ENCODE measurements at regions not wholly inside any gene's neighbourhood (a gene's known extent, or its start where the extent isn't known, plus 50 kb on each side); places are given as distances from the start of the nearest gene placed in this dataset.

DNA sequence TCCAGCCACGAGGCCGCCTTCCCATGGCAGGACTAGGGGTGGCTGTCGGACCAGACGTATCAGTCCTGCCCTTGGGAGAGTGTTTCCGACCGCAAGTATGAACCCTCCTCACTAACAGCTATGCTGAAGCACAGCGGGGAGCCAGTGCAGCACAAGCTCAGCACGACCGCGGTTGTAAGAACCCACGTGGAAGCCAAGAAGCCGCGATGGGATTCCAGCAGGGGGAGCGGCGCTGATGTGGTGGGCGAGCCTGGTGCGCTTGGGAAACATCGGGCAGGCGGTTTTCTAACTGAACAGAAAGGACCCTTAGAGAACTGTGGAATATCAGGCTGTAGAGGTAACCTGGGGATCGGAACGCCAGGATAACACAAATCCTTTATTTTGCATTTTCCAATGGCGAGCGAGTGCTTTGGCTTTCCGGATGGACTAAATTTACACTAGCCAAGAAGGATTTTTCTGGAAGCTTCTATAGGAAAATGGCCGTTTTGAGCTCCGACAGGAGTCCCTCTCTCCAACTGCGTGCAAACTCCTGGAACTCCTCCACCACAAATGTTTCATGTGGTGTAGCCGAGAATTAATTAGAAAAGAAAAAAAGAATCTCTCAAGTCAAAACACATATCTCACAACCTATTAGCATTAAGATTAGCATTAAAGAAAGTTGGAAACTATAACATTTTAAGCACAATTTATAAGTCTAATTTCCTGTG lies 132.0 kb upstream of the MYCN start:
- TF ChIP-seq, protein P1, sequence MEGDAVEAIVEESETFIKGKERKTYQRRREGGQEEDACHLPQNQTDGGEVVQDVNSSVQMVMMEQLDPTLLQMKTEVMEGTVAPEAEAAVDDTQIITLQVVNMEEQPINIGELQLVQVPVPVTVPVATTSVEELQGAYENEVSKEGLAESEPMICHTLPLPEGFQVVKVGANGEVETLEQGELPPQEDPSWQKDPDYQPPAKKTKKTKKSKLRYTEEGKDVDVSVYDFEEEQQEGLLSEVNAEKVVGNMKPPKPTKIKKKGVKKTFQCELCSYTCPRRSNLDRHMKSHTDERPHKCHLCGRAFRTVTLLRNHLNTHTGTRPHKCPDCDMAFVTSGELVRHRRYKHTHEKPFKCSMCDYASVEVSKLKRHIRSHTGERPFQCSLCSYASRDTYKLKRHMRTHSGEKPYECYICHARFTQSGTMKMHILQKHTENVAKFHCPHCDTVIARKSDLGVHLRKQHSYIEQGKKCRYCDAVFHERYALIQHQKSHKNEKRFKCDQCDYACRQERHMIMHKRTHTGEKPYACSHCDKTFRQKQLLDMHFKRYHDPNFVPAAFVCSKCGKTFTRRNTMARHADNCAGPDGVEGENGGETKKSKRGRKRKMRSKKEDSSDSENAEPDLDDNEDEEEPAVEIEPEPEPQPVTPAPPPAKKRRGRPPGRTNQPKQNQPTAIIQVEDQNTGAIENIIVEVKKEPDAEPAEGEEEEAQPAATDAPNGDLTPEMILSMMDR (IDR thresholded peaks at IDR 0.05) = no peak
- TF ChIP-seq POLR2AphosphoS5 (IDR thresholded peaks at IDR 0.05; ENCODE audit: low read depth, low read length) (no peak), TCF7L2 (IDR thresholded peaks at IDR 0.05; ENCODE audit: low read depth, low read length) (no peak), SIN3A (IDR thresholded peaks at IDR 0.05; ENCODE audit: borderline replicate concordance, insufficient read depth, low read depth, low read length) (no peak)
- TF ChIP-seq, protein P2, sequence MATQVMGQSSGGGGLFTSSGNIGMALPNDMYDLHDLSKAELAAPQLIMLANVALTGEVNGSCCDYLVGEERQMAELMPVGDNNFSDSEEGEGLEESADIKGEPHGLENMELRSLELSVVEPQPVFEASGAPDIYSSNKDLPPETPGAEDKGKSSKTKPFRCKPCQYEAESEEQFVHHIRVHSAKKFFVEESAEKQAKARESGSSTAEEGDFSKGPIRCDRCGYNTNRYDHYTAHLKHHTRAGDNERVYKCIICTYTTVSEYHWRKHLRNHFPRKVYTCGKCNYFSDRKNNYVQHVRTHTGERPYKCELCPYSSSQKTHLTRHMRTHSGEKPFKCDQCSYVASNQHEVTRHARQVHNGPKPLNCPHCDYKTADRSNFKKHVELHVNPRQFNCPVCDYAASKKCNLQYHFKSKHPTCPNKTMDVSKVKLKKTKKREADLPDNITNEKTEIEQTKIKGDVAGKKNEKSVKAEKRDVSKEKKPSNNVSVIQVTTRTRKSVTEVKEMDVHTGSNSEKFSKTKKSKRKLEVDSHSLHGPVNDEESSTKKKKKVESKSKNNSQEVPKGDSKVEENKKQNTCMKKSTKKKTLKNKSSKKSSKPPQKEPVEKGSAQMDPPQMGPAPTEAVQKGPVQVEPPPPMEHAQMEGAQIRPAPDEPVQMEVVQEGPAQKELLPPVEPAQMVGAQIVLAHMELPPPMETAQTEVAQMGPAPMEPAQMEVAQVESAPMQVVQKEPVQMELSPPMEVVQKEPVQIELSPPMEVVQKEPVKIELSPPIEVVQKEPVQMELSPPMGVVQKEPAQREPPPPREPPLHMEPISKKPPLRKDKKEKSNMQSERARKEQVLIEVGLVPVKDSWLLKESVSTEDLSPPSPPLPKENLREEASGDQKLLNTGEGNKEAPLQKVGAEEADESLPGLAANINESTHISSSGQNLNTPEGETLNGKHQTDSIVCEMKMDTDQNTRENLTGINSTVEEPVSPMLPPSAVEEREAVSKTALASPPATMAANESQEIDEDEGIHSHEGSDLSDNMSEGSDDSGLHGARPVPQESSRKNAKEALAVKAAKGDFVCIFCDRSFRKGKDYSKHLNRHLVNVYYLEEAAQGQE (IDR thresholded peaks at IDR 0.05; ENCODE audit: insufficient read depth in 1 of 2, low read depth in 2 of 2, low read length in 1 of 2) = no peak
